GM18907 (cell line): ENCODE measurements at regions not wholly inside any gene's neighbourhood (a gene's known extent, or its start where the extent isn't known, plus 50 kb on each side); places are given as distances from the start of the nearest gene placed in this dataset.

Source experiments
- ATAC-seq: cut with Tn5 transposase; IDR thresholded peaks from one replicate; pipeline ENCODE4 v1.9.1; 2021; ENCODE audit warnings: mild to moderate bottlenecking, moderate library complexity; ENCODE audit not compliant: unreplicated experiment

DNA sequence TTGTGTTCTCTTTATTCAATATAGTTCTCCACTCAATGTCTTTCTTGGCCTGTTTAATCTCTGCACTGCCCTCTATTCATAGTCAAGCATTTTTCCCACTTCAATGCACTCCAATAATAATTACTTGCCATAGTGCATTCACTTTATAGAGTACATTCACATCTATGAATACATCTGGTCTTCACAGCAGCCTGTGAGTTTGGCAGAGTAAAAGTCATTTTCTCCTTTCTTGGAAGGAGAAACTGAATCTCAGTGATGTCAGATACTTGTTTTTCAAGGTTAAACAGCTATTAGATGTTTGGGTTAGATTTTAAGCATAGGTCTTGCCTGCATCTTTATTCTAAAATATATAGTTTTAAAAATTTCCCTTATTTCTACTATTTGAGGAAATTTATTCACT, 373.2 kb downstream of the TRIB2 start:
- ATAC-seq: no peak

DNA sequence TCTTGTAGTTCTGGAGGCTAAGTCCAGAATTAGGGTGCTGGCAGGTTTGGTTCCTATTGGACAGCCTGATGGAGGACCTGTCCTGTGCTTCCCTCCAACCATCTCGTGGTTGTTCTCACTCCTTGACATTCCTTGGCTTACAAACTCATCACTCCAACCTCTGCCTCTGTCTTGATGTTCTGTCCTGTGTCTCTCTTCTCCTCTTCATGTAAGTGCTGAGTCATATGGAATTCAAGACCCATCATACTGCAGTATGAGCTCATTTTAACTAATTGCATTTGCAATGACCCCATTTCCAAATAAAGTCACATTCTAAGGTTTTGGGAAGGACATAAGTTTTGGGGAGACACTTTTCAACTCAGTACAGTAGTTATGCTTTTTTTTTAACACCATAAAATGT, 374.7 kb downstream of the TRIB2 start:
- no peak for ATAC-seq

GRCh38 chr2:13091861-13092378, 375.2 kb downstream of the TRIB2 start:
- ATAC-seq: no peak

GRCh38 chr2:13093416-13093991, 376.8 kb downstream of the TRIB2 start:
- no peak for ATAC-seq

- ATAC-seq: no peak
These were observed 385.8 kb downstream of the TRIB2 start for GRCh38 chr2:13102397-13103063.

DNA sequence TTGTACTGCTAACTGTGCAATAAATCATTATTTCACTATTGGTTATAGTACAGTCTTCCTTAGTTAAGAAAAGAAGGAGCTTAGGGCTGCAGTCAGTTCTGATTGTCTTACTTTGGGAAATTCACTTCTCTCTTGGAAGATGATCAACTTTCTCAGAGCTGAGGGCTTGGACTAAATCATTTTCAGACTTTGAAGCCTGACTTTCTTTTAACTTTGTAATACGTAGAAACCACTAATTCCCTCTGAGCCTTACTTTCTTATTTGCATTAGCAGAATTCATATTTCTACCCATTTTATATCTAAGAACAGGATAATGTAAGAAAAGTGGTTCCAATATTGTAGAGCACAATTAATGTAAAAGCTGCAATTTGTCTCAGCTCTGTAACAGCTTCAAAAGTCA, 386.4 kb downstream of the TRIB2 start:
- ATAC-seq: no peak

DNA sequence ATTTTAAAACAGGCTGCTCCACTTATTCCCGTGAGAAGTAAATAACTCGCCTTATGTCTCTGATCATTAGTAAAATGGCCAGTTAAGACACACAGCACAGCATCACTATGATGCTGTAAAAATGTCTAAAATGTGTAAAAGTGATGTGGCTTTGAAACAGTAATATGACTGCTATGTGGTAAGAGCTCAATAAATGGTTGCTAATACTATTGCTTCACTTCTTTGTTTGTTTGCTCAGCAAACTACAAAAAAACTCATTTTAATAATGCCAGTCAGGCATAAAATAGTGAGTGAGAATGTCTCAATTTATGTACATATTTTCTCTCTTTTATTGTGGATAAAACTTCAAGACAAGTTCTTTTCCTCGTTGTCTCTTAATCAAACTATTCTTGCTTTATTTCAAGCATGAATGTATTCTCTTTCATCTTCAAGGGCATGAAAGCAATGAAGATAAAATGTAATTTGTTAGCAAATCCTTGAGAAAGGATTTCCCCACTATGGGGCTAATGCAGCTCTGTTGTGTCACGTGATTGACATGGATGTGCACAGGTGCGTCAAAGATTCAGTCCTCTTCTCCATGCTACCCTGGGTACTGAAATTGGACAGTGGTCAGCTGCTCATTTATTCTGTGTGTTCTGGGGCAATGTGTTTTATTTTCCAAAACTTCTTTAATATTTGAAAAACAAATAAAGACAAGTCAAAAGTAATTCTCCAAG, 387.2 kb downstream of the TRIB2 start:
- ATAC-seq: no peak

GRCh38 chr2:13104723-13105122, 388.0 kb downstream of the TRIB2 start:
- no peak for ATAC-seq

GRCh38 chr2:13106302-13106701, 389.6 kb downstream of the TRIB2 start:
- ATAC-seq: no peak

GRCh38 chr2:13109516-13109915, 392.8 kb downstream of the TRIB2 start:
- no peak for ATAC-seq

GRCh38 chr2:13110825-13111224, 394.1 kb downstream of the TRIB2 start:
- ATAC-seq: no peak

- no peak for ATAC-seq
These were observed 396.3 kb downstream of the TRIB2 start for GRCh38 chr2:13113002-13113401.

DNA sequence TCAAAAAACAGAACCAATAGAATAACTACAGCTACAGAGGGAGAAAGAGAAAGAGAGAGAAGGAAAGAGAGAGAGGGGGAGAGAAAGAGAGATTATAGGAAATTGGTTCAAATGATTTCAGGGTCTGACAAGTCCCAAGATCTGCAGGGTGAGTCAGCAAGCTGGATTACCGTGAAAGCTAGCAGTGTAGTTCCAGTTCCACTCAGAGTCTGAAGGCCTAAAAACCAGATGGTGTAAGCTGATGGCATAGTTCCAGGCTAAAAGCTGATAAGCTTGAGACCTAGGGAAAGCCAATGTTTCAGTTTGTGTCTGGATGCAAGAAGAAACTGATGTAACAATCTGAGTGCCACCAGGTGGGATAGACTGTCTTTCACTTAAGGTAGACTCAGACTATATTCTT, 397.7 kb downstream of the TRIB2 start:
- ATAC-seq: no peak

GRCh38 chr2:13115643-13116042, 398.9 kb downstream of the TRIB2 start:
- ATAC-seq: no peak

- ATAC-seq: no peak
These were observed 404.4 kb downstream of the TRIB2 start for GRCh38 chr2:13121096-13121495.

DNA sequence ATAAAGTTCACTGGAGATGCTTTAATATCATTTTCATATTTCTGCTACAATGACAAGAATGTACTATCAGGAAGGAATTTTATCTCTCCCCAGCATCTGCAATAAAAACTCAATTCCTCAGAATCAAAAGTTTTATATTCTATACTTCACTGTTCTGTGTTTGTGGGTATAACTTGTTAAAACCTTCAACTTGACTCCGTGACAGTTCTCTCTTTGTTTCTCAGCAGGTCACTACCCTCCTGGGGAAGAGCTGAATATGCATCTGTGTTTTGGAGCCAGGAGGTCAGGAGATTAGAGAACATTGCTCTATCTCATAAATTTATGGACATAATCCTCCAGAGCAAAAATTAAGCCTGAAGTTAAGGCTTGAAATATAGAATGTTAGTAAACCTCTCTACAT, 411.4 kb downstream of the TRIB2 start:
- no peak for ATAC-seq

DNA sequence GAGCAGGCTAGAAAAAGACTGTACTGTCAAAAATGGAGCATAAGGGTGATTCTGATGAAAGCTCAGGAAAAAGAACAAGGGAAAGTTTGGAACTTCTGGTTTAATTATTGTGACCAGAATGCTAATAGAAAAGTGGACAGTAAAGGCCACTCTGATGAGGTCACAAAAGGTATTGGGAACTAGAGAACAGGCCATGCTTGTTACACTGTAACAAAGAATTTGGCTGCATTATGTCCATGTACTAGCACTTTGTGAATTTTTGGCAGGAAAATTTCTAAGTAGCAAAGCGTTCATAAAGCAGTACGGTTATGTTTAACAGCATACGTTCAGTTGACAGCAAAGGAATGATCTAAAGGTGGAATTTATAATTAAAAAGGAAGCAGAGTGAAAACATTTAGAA, 418.6 kb downstream of the TRIB2 start:
- no peak for ATAC-seq

- ATAC-seq: no peak
These were observed 419.1 kb downstream of the TRIB2 start for GRCh38 chr2:13135856-13136255.

DNA sequence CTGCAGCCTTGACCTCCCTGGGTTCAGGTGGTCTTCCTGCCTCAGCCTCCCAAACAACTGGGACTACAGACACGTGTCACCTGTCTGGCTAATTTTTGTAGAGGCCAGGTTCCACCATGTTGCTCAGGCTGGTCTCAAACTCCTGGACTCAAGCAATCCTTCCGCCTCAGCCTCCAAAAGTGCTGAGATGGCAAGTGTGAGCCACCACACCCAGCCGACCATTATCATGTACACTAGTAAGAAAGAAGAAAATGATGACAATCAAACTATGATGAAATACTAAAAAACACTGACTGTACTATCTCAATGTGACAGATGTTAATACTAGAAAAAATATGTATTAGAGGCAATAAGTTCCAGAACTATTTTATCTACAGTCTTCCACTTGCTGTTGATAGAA, 420.9 kb downstream of the TRIB2 start:
- no peak for ATAC-seq

GRCh38 chr2:13141315-13141714, 424.6 kb downstream of the TRIB2 start:
- ATAC-seq: no peak

DNA sequence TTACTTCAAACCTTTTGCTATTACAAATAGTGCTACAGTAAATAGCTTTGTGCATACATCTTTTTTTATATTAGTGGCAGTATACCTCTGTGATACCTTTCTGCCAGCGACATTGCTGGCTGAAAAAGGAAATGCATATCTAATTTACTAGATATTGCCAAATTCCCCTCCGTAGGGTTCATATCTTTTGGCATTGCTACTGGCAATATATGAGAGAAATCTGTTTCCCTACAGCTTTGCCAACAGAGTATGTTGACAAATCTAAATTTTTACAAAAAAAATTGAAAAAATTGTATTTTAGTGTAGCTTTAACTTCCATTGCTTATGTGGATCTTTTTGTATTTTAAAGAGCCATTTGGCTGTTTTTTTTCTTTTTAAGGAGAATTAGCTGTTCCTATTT, 426.7 kb downstream of the TRIB2 start:
- no peak for ATAC-seq

DNA sequence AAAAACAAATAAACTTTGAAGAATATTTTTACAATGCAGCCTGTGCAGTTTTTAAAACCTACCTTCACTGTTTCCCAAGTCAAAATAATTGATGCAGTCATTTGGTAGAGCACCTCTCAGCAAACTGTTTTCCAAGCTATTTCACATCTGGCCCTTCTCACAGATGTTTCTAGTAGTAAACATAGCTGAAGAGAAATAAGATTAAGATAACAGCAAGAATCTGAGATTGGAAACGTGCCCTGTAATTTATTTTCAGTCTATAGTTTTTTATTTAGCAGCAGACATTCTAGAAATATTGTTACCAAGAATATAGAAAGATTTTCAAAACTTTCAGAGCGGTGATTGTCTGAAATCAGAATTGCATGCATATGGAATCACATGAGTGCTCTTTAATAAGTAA, 440.2 kb downstream of the TRIB2 start:
- no peak for ATAC-seq
